ENCODE measurements at regions not wholly inside any gene's neighbourhood (a gene's known extent, or its start where the extent isn't known, plus 50 kb on each side); places are given as distances from the start of the nearest gene placed in this dataset.

DNA sequence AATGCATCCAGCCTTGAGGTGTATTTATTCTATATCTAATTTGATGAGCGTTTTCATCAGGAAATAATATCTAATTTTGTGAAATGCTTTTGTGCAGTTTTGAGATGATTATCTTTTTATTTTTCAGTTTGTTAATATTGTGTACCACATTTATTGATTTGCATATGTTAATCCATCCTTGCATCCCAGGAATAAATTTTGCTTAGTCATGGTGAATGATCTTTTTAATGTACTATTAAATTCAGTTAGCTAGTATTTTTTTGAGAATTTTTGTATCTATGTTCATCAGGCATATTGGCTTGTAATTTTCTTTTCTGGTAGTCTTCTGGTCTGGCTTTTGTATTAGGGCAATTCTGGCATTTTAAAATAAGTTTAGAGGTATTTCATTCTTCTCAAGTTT is 697.5 kb upstream of the ADGRL4 start:
- no peak for DNase-seq (ENCODE audit: low read depth, low spot score)

DNA sequence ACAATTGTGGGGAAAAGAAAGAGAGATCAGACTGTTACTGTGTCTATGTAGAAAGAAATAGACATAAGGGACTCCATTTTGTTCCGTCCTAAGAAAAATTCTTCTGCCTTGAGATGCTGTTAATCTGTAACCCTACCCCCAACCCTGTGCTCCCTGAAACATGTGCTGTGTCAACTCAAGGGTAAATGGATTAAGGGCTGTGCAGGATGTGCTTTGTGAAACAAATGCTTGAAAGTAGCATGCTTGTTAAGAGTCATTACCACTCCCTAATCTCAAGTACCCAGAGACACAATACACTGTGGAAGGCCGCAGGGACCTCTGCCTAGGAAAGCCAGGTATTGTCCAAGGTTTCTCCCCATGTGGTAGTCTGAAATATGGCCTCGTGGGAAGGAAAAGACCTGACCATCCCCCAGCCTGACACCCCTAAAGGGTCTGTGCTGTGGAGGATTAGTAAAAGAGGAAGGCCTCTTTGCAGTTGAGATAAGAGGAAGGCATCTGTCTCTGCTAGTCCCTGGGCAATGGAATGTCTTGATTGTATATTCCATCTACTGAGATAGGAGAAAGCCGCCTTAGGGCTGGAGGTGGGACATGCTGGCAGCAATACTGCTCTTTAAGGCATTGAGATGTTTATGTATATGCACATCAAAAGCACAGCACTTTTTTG is 695.9 kb upstream of the ADGRL4 start:
- peak; percentile 72 for DNase-seq (ENCODE audit: low read depth, low spot score)

DNA sequence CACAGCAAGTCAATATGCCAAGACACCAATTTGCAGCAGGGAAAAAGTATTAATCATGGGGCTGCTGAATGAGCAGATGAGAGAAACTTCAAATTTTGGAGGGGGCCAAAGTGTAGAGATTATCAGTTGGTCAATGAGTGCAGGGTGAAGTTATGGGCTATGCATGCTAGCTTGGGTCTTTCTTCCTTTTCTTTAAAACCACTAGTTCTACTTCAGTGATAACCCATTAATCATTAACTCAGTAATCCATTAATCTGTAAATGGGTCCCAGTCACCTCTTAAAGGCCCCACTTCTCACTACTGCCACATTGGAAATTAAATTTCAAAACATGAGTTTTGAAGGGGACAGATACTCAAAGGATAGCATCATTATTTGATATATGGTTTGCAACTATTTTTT is 688.6 kb upstream of the ADGRL4 start:
- no peak for DNase-seq (ENCODE audit: low read depth, low spot score)

DNA sequence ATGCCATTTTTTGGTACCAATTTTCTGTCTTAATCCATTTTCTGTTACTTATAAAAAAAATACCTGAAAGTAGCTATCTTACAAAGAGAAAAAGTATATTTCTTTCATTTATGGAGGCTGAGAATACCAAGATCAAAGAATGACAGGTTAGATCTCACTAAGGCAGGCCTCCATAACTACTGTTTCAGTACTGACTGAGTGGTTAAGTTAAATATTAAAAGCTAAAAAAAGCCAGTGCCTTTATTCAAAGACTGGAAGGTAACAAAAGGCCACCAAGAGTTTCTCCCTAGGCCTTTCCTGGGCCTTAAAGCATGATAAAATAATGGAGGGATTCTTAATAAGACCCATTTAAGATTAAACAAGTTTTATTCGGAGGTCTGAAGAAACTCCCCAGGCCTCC is 687.7 kb upstream of the ADGRL4 start:
- no peak for DNase-seq (ENCODE audit: low read depth, low spot score)

DNA sequence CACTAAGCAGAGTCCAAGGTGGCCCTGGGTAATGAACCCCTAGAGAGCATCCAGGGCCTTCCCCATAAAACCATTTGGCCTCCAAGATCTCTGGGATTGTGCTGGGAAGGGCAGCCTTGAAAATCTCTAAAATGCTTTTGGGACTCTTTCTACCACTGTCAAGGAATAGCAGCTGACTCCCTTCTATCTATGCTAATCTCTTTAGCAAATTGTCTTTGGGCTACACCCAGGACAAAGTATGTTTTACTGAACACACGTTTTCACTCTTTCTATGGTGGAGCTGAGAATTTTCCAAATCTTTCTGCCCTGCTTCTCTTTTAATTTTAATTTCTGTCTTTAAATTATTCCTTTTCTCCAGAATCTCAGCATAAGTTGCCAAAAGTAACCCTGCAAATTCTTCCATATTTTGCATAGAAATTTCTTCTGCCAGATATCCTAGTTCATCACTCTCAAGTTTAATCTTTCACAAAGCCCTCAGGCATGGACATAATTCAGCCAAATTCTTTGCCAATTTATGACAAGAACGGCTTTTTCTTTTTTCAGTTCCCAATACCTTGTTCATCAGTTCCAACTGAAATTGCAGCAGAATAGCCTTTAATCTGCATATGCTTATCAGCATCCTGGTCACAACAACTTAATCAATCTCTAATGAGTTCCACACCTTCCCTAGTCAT is 687.0 kb upstream of the ADGRL4 start:
- no peak for DNase-seq (ENCODE audit: low read depth, low spot score)

- no peak for DNase-seq (ENCODE audit: low read depth, low spot score)
These were observed 686.0 kb upstream of the ADGRL4 start for GRCh38 chr1:79692519-79692918.

- no peak for DNase-seq (ENCODE audit: low read depth, low spot score)
These were observed 682.4 kb upstream of the ADGRL4 start for GRCh38 chr1:79688932-79689331.

DNA sequence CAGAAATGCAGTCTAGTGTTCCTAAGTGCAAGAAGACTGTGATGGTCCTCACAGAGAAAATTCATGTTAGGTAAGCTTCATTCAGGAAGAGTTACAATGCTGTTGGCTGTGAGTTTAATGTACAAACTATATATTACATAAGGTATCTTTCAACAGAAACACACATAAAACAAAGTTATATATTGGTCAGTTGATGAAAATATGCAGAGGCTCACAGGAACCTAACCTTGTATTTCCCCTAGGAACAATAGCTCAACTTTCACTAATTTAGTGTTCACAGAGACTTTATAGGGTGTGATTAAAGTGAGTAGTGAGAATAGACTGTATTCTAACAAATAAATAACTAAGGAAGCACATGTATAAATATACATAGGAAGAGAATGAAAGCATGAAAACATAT is 676.9 kb upstream of the ADGRL4 start:
- DNase-seq (ENCODE audit: low read depth, low spot score) = no peak

DNA sequence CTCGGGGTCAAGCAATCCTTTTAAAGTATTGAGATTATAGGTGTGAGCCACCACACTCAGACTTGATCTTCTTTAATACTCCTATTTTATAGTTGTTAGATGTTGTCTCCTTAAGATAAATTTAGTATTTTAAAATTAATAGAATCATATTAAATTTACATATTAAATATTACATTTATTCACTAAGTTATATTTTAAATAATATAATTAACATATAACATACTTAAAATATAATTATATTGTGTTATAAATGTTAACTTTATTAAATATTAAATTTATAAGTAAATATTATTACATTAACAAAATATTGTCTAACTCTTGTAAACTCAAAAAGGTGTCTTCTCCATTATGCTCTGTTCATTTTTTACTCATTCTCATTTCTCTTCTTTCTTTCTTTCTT is 675.9 kb upstream of the ADGRL4 start:
- DNase-seq (ENCODE audit: low read depth, low spot score) = no peak

GRCh38 chr1:79681382-79681781 is 674.9 kb upstream of the ADGRL4 start:
- DNase-seq (ENCODE audit: low read depth, low spot score) = no peak

GRCh38 chr1:79679916-79680315 is 673.4 kb upstream of the ADGRL4 start:
- no peak for DNase-seq (ENCODE audit: low read depth, low spot score)

GRCh38 chr1:79667848-79668696 is 661.5 kb upstream of the ADGRL4 start:
- DNase-seq (ENCODE audit: low read depth, low spot score) = no peak

DNA sequence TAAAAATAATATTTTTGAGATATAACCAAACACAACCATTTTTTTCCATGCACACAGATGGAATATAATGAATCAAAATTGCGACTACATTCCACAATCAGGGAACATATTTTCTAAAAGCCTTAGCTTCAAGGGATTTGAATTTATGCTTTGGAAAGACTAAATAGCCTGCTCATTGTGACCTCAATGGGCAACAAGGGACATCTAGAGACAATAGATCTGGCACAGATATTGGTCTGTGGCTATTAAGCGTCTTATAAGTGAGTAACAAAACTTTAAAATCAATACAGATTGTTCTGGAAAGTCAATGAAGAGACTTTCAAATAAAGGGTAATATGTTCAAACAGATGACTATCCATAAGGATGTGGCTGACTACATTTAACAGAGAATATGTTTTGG is 660.6 kb upstream of the ADGRL4 start:
- no peak for DNase-seq (ENCODE audit: low read depth, low spot score)

DNA sequence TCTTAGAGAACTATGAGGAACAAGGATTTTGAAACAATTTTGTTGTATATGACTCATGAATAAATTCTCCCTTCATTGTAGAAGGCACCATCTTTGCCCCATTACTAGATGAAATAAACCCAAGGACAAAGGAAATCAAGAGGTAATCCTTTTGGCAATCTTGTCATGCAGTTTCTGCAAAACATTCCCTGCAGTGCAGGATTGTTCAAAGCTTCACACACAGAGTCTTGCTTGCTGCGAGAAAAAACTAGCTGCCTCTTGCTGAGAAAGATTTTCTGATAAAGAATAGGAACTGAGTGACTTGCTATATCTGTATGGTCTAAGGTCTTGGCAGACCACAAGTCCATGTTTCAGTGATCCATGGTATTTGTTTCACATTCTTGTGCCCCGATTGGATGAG is 657.4 kb upstream of the ADGRL4 start:
- DNase-seq (ENCODE audit: low read depth, low spot score) = peak; percentile 4

- DNase-seq (ENCODE audit: low read depth, low spot score) = no peak
These were observed 656.1 kb upstream of the ADGRL4 start for GRCh38 chr1:79662596-79662995.

- DNase-seq (ENCODE audit: low read depth, low spot score) = no peak
These were observed 653.6 kb upstream of the ADGRL4 start for GRCh38 chr1:79660129-79660528.

- no peak for DNase-seq (ENCODE audit: low read depth, low spot score)
These were observed 651.6 kb upstream of the ADGRL4 start for GRCh38 chr1:79657951-79658658.

DNA sequence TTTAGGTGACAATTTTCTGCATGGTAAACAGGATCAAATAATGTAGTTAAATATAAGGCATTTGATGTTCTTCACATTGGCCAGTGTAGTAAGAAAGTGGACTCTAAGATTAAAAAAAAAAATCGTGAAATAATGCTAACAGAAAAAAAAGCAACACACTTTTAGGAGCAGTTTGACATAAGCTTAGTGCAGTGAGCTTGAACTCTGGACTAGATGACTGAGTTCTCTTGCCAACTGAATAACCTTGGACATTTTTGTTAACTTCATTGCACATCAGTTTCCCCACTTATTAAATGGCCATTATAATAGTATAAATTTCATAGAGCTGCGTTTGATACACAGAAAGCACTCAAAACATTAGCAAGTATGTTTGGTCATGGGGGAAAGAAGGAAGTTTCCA is 649.3 kb upstream of the ADGRL4 start:
- DNase-seq (ENCODE audit: low read depth, low spot score) = no peak

- DNase-seq (ENCODE audit: low read depth, low spot score) = no peak
These were observed 645.9 kb upstream of the ADGRL4 start for GRCh38 chr1:79652426-79652825.

DNA sequence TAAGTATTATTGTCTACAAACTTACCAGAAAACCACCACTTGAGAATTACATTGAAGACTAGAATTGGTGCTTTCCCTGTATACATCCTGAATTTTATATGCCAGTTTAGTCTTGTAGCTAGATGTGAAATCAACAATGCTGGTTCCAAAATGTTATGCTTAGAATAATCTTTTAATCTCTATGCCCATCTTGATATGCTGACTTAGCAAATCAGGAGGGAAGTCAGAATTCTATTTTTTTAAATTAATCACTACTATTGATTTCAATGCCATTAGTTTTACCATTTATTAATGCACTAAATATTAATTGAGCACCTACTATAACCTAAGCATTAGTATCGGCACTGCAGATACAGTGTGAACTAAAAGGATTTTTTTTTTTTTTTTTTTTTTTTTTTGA is 641.6 kb upstream of the ADGRL4 start:
- no peak for DNase-seq (ENCODE audit: low read depth, low spot score)

GRCh38 chr1:79646880-79647279 is 640.4 kb upstream of the ADGRL4 start:
- DNase-seq (ENCODE audit: low read depth, low spot score) = peak; percentile 24

DNA sequence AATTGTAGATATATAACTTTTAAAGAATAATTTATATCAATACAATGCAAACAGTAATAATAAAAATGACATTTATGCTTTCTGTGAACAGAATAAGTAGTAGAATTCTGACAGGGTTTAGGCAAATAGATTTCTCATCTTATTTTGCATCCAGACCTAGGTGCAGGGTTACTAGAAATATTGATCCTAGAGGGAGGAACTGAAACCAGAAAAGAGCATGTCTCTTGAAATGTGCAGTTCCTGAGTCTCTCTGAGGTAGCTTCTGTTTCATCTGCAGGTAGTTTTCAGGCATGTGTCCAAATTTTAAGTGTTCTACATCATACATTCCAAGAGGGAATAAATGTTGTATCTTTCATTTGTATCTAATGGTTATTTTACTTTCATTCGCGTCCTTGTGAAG is 631.9 kb upstream of the ADGRL4 start:
- DNase-seq (ENCODE audit: low read depth, low spot score) = no peak

Measured in ELF-1 (cell line).